Endodermal cell (in vitro differentiated cells): ENCODE measurements at regions not wholly inside any gene's neighbourhood (a gene's known extent, or its start where the extent isn't known, plus 50 kb on each side); places are given as distances from the start of the nearest gene placed in this dataset.

Experiments used
- DNase-seq: peaks from one replicate; pipeline ENCODE4 v3.0.0-alpha.2; 2017
- H3K27ac ChIP-seq: 2 replicates; pipeline ENCODE4 v1.5.1; 2013; ENCODE audit warnings: mild to moderate bottlenecking, low read depth, low read length, moderate library complexity
- H3K27me3 ChIP-seq: 2 replicates; pipeline ENCODE4 v1.6.1; 2013; ENCODE audit warnings: mild to moderate bottlenecking, low read length, moderate library complexity; ENCODE audit not compliant: insufficient read depth, control insufficient read depth, poor library complexity, severe bottlenecking
- H3K36me3 ChIP-seq: 2 replicates; pipeline ENCODE4 v1.7.0; 2013; ENCODE audit warnings: mild to moderate bottlenecking, low read length, moderate library complexity; ENCODE audit not compliant: control insufficient read depth, insufficient read depth
- H3K4me1 ChIP-seq: one replicate; pipeline ENCODE4 v1.7.0; 2013; ENCODE audit warnings: low read length; ENCODE audit not compliant: control insufficient read depth, insufficient read depth
- H3K4me3 ChIP-seq: 2 replicates; pipeline ENCODE4 v1.5.1; 2013; ENCODE audit warnings: mild to moderate bottlenecking, low read length, moderate library complexity
- H3K9ac ChIP-seq: 2 replicates; pipeline ENCODE4 v1.6.1; 2013; ENCODE audit warnings: mild to moderate bottlenecking, low read length, moderate library complexity; ENCODE audit not compliant: poor library complexity, severe bottlenecking; ENCODE audit errors: extremely low read depth
- H3K9me3 ChIP-seq: 2 replicates; pipeline ENCODE4 v1.6.1; 2013; ENCODE audit warnings: mild to moderate bottlenecking, low read length, moderate library complexity; ENCODE audit not compliant: control insufficient read depth
- H3K27ac Mint-ChIP-seq: 2 replicates; pipeline ENCODE4 v1.8.0; 2020; ENCODE audit warnings: mixed read lengths
- H3K27me3 Mint-ChIP-seq: 2 replicates; pipeline ENCODE4 v1.8.0; 2021; ENCODE audit warnings: mild to moderate bottlenecking, mixed read lengths; ENCODE audit not compliant: insufficient read depth
- H3K36me3 Mint-ChIP-seq: 2 replicates; pipeline ENCODE4 v1.8.0; 2020; ENCODE audit warnings: low read depth, mixed read lengths
- H3K4me1 Mint-ChIP-seq: 2 replicates; pipeline ENCODE4 v1.8.0; 2020; ENCODE audit warnings: mixed read lengths
- H3K4me3 Mint-ChIP-seq: 2 replicates; pipeline ENCODE4 v1.8.0; 2020; ENCODE audit warnings: mild to moderate bottlenecking, moderate library complexity, mixed read lengths
- H3K9me3 Mint-ChIP-seq: 2 replicates; pipeline ENCODE4 v1.8.0; 2020; ENCODE audit warnings: mild to moderate bottlenecking, mixed read lengths
- WGBS, 2 experiments: methylation state at CpG; one replicate each; pipeline versions ENCODE4 v1.1.5 to v1.1.7; 2013; ENCODE audit warnings: missing lambda C conversion rate in 2 of 2, mixed read lengths in 1 of 2; ENCODE audit not compliant: insufficient coverage in 1 of 2, insufficient read length in 1 of 2; 5-methylcytosine and 5-hydroxymethylcytosine counted together
- TF ChIP-seq, protein P1 (sequence below): fragments of 200-600 bp; sonication (generic); conservative IDR thresholded peaks from 2 replicates; pipeline ENCODE4 v1.5.0; 2021; ENCODE audit warnings: antibody characterized with exemption, mild to moderate bottlenecking

DNA sequence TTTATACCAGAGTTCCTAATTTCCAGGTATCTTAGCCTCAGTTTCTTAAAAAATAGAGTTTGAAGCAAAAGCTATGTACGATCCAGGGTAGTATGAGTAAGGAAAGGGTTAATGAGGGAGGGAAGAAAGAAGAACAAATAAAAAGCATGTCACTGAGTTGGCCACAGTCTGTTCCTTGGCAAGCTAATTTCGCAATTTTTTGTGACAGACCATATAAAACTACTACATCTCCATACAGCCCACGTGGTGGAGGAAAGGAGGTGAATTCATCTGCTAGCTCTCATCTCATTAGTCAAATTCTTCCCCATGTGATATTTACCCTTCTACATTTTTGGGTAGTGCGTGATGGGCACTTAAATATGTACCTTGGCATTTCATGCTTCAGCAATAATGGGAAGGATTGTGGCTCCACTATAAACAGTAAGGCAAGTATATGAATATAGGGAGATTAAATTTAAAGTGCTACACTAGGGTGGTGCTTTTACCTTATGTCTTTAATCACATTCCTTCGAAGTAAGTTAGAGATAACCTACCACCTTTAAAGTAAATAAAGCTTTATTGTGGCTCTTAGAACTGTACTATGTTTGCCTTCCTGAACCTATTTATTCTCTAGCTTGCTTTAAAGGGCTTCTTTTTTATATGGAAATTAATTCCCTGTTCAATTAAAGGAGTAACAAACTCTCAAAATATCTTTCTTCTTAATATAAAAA lies 102.1 kb upstream of the VAMP7 start:
- Histone ChIP-seq H3K9me3 (peaks cover 16% of the 10 kb centered on the region), H3K36me3 (no peaks in the 10 kb centered on the region), H3K27ac (no peak overlapping the region), H3K4me3 (peak overlapping the region; percentile 30), H3K27me3 (no peaks in the 10 kb centered on the region), H3K4me1 (no peaks in the 10 kb centered on the region), H3K9ac (no peak overlapping the region)
- 73% methylated on average over 2 to 4 of the region's 5 CpGs for WGBS, 2 experiments
- Mint-ChIP-seq H3K27ac (no peak overlapping the region), H3K36me3 (no peaks in the 10 kb centered on the region), H3K27me3 (no peaks in the 10 kb centered on the region), H3K4me3 (no peak overlapping the region), H3K9me3 (peaks cover 32% of the 10 kb centered on the region), H3K4me1 (peaks cover 7% of the 10 kb centered on the region)
- DNase-seq, result no peak
- TF ChIP-seq, protein P1, sequence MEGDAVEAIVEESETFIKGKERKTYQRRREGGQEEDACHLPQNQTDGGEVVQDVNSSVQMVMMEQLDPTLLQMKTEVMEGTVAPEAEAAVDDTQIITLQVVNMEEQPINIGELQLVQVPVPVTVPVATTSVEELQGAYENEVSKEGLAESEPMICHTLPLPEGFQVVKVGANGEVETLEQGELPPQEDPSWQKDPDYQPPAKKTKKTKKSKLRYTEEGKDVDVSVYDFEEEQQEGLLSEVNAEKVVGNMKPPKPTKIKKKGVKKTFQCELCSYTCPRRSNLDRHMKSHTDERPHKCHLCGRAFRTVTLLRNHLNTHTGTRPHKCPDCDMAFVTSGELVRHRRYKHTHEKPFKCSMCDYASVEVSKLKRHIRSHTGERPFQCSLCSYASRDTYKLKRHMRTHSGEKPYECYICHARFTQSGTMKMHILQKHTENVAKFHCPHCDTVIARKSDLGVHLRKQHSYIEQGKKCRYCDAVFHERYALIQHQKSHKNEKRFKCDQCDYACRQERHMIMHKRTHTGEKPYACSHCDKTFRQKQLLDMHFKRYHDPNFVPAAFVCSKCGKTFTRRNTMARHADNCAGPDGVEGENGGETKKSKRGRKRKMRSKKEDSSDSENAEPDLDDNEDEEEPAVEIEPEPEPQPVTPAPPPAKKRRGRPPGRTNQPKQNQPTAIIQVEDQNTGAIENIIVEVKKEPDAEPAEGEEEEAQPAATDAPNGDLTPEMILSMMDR, result no peak

DNA sequence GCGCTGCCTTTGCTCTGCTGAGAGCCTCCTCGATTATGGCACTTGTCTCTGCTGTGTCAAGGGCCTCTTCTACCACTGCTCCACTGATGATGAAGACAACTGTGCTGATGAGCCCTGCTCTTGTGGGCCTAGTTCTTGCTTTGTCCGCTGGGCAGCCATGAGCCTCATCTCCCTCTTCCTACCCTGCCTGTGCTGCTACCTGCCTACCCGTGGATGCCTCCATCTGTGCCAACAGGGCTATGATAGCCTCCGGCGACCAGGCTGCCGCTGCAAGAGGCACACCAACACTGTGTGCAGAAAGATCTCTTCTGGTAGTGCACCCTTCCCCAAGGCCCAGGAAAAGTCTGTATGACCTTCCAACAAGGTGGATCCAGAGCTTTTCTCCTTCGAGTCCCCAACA lies 106.8 kb upstream of the VAMP7 start:
- Histone ChIP-seq H3K27ac (no peak overlapping the region), H3K9me3 (peaks cover 30% of the 10 kb centered on the region), H3K4me3 (no peak overlapping the region), H3K4me1 (no peaks in the 10 kb centered on the region), H3K36me3 (no peaks in the 10 kb centered on the region), H3K27me3 (no peaks in the 10 kb centered on the region), H3K9ac (no peak overlapping the region)
- peaks cover 41% of the 10 kb centered on the region for H3K9me3 Mint-ChIP-seq
- TF ChIP-seq, protein P1, result no peak
- WGBS, 2 experiments, result 74 to 76% methylated on average over 7 to 8 of the region's 8 CpGs
- no peaks in the 10 kb centered on the region for H3K27me3 Mint-ChIP-seq
- DNase-seq, result no peak
- no peak overlapping the region for H3K4me3 Mint-ChIP-seq
- H3K27ac Mint-ChIP-seq, result no peak overlapping the region
- H3K4me1 Mint-ChIP-seq, result peaks cover 3% of the 10 kb centered on the region
- H3K36me3 Mint-ChIP-seq, result no peaks in the 10 kb centered on the region

DNA sequence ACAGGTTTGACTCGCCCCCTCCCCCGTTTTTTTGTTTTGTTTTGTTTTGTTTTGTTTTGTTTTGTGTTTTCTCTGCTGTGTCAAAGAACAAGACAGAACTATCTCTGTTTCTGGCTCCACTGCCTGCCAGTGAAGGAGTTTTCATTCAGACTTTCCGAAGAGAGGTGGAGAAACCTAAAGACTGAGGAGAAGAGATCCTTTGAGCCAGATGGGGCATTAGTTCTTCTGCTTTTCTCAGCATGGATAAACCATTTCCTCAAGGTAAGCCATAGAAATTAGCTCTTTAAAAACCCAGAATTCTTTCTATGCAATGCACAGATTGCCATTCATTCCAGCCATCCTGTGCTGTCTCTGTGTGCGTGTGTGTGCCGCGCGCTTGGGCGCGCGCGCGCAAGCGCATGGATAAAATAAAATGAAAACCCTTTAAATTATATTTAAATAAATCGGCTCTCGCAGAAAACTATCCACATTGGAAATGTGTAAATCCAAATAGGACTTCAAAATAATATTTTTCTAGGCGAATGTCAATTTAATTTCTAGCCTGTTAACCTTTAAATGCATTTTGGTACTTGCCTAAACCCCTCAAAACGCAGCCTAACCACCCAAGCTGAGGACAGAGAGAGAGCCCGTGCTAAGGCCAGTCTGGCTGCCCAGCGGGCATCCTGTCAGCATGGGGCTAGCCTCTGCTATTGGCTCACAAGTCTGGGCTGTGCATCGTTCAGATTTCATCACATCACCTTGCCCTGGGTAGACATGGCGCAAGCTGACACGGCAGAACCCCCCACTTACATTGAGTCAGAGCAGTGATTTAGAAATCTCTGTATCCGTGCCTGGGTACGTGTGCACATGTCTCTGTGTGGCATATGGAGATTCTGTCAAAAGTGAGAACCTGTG lies 113.0 kb upstream of the VAMP7 start:
- Histone ChIP-seq H3K9me3 (peaks cover 46% of the 10 kb centered on the region), H3K4me1 (no peaks in the 10 kb centered on the region), H3K9ac (no peak overlapping the region), H3K4me3 (peak overlapping the region; percentile 75), H3K27me3 (no peaks in the 10 kb centered on the region), H3K36me3 (no peaks in the 10 kb centered on the region), H3K27ac (no peak overlapping the region)
- H3K4me1 Mint-ChIP-seq, result peaks cover 3% of the 10 kb centered on the region
- no peaks in the 10 kb centered on the region for H3K27me3 Mint-ChIP-seq
- H3K27ac Mint-ChIP-seq, result no peak overlapping the region
- WGBS, 2 experiments, result 74 to 80% methylated on average over 10 to 24 of the region's 24 CpGs
- DNase-seq, result peak; percentile 39
- H3K4me3 Mint-ChIP-seq, result peak overlapping the region; percentile 71
- TF ChIP-seq, protein P1, result no peak
- H3K36me3 Mint-ChIP-seq, result no peaks in the 10 kb centered on the region
- peaks cover 31% of the 10 kb centered on the region for H3K9me3 Mint-ChIP-seq
